Brain microvascular endothelial cell (primary cell): ENCODE measurements at regions not wholly inside any gene's neighbourhood (a gene's known extent, or its start where the extent isn't known, plus 50 kb on each side); places are given as distances from the start of the nearest gene placed in this dataset.

Source experiments
- DNase-seq: peaks from one replicate; pipeline ENCODE4 v3.0.0-alpha.2; 2020
- H3K27ac ChIP-seq: fragments of 250-450 bp; sonication (Bioruptor Pico); 2 replicates; pipeline ENCODE4 v1.5.1; 2020; ENCODE audit warnings: mild to moderate bottlenecking, moderate library complexity
- H3K27me3 ChIP-seq: fragments of 250-450 bp; sonication (Bioruptor Pico); replicated peaks from 2 replicates; pipeline ENCODE4 v1.5.1; 2020; ENCODE audit warnings: mild to moderate bottlenecking
- H3K36me3 ChIP-seq: fragments of 250-450 bp; sonication (Bioruptor Pico); replicated peaks from 2 replicates; pipeline ENCODE4 v1.5.1; 2020; ENCODE audit warnings: mild to moderate bottlenecking
- H3K4me3 ChIP-seq: 2 replicates; pipeline ENCODE4 v1.5.1; 2011; ENCODE audit warnings: low read depth, mild to moderate bottlenecking, control low read depth, low read length, moderate library complexity
- CTCF ChIP-seq: IDR thresholded peaks from 2 replicates; pipeline ENCODE4 v1.5.1; 2011; ENCODE audit warnings: low read depth, mild to moderate bottlenecking, moderate library complexity, low read length, control low read depth, inconsistent platforms; ENCODE audit errors: missing control alignments
- in situ Hi-C: cut with HindIII; loops from 2 replicates; pipeline ENCODE4 v1.10.0; 2017; ENCODE audit warnings: low sequenced_read_pairs, low pct_ligation_motif_present

- no peak for TF ChIP-seq CTCF
- Histone ChIP-seq H3K27ac (no peak overlapping the region), H3K27me3 (no peaks in the 10 kb centered on the region), H3K36me3 (no peaks in the 10 kb centered on the region), H3K4me3 (no peak overlapping the region)
- in situ Hi-C loops, result no loop called here
- DNase-seq, result no peak
These were observed 378.4 kb downstream of the SETD4 start for GRCh38 chr21:35681946-35682345.

DNA sequence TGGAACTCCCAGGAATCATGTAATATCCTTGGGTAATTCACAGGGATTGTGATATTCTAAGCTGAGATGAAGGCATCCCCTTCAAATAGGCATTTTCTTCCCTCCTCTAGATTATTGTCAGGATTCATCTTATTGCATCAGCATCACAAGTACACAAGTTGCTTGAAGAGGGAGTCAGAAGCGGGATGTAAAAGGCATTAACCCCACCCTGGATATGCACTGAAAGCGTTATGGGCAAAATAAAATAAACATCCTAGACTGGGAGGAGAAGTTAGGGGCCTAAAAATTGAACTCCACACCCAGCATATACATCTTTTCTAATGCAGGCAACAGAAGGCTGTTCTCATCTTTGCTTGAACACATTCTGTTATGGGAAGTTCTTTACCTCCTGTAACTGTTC, 381.2 kb downstream of the SETD4 start:
- Histone ChIP-seq H3K27me3 (no peaks in the 10 kb centered on the region), H3K4me3 (no peak overlapping the region), H3K36me3 (no peaks in the 10 kb centered on the region), H3K27ac (no peak overlapping the region)
- no peak for TF ChIP-seq CTCF
- in situ Hi-C loops, result no loop called here
- DNase-seq, result no peak

GRCh38 chr21:35678393-35678792, 381.9 kb downstream of the SETD4 start:
- Histone ChIP-seq H3K4me3 (no peak overlapping the region), H3K27me3 (no peaks in the 10 kb centered on the region), H3K36me3 (no peaks in the 10 kb centered on the region), H3K27ac (no peak overlapping the region)
- in situ Hi-C loops, result no loop called here
- no peak for TF ChIP-seq CTCF
- DNase-seq, result no peak

GRCh38 chr21:35677298-35677841, 383.0 kb downstream of the SETD4 start:
- Histone ChIP-seq H3K27me3 (no peaks in the 10 kb centered on the region), H3K27ac (no peak overlapping the region), H3K36me3 (no peaks in the 10 kb centered on the region), H3K4me3 (no peak overlapping the region)
- TF ChIP-seq CTCF, result no peak
- in situ Hi-C loops, result no loop called here
- DNase-seq, result no peak

GRCh38 chr21:35674895-35675470, 385.3 kb downstream of the SETD4 start:
- H3K27ac ChIP-seq, result no peak overlapping the region
- TF ChIP-seq CTCF, result peak; percentile 26
- H3K4me3 ChIP-seq, result no peak overlapping the region
- no peak for DNase-seq
- in situ Hi-C loops, result no loop called here
- H3K27me3 ChIP-seq, result no peaks in the 10 kb centered on the region
- no peaks in the 10 kb centered on the region for H3K36me3 ChIP-seq

DNA sequence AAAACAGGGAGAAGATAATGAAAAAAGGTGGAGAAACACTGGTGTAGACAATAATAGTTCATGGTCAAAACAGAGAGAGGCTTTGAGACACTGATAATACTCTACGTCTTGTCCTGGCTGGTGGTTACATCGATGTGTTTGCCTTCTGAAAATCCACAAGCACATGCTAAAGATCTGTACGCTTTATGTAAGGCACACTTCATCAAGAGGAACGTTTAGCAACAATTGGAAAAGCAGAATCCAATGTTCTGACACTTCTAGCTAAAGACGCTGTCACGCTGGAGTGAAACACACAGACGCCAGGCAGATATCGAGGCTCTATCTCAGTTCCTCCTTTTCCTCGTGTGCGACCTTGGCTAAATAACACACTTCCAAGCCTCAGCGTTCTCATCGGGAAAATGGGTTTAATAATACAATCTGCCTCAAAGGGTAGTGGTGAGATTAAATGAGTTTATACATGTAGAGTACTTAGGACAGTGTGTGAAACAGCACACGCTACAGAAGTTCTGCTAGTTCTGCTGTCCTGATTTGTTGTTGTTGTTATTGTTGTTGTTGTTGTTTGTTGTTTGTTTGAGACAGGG, 386.1 kb downstream of the SETD4 start:
- no peak for TF ChIP-seq CTCF
- no peaks in the 10 kb centered on the region for H3K36me3 ChIP-seq
- H3K4me3 ChIP-seq, result no peak overlapping the region
- H3K27me3 ChIP-seq, result no peaks in the 10 kb centered on the region
- no peak overlapping the region for H3K27ac ChIP-seq
- DNase-seq, result no peak
- in situ Hi-C loops, result no loop called here
